DND-41 (cell line): ENCODE measurements at regions not wholly inside any gene's neighbourhood (a gene's known extent, or its start where the extent isn't known, plus 50 kb on each side); places are given as distances from the start of the nearest gene placed in this dataset.

Source experiments
- EZH2 ChIP-seq: IDR thresholded peaks from 3 replicates; pipeline ENCODE4 v1.6.1; 2012; ENCODE audit warnings: borderline replicate concordance, low read depth, mild to moderate bottlenecking, moderate library complexity, low read length, inconsistent platforms; ENCODE audit not compliant: severe bottlenecking
- TF ChIP-seq, protein P1 (sequence below): IDR thresholded peaks from 2 replicates; pipeline ENCODE4 v1.5.1; 2012; ENCODE audit warnings: borderline replicate concordance, low read length, moderate library complexity, mild to moderate bottlenecking; ENCODE audit not compliant: poor library complexity, severe bottlenecking; ENCODE audit errors: extremely low read depth

DNA sequence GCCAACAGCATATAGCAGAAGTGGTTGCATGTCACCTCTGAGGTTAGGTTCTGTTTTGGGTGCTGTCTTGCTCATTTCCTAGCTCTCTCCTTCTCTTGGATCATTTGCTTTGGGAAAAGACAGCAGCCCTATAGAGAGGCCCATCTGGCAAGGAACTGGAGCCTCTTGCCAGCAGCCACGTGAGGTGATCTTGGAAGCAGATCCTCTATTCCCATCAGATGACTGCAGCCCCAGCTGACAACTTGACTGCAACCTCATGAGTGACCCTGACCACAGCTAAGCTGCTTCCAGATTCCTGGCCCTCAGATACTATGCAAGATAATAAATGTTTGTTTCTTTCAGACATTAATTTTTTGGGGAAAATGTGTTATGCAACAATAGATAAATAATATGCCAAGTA lies 213.3 kb upstream of the HS3ST4 start:
- TF ChIP-seq, protein P1, sequence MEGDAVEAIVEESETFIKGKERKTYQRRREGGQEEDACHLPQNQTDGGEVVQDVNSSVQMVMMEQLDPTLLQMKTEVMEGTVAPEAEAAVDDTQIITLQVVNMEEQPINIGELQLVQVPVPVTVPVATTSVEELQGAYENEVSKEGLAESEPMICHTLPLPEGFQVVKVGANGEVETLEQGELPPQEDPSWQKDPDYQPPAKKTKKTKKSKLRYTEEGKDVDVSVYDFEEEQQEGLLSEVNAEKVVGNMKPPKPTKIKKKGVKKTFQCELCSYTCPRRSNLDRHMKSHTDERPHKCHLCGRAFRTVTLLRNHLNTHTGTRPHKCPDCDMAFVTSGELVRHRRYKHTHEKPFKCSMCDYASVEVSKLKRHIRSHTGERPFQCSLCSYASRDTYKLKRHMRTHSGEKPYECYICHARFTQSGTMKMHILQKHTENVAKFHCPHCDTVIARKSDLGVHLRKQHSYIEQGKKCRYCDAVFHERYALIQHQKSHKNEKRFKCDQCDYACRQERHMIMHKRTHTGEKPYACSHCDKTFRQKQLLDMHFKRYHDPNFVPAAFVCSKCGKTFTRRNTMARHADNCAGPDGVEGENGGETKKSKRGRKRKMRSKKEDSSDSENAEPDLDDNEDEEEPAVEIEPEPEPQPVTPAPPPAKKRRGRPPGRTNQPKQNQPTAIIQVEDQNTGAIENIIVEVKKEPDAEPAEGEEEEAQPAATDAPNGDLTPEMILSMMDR = no peak
- no peak for TF ChIP-seq EZH2
